IMR-90 (cell line): ENCODE measurements at regions not wholly inside any gene's neighbourhood (a gene's known extent, or its start where the extent isn't known, plus 50 kb on each side); places are given as distances from the start of the nearest gene placed in this dataset.

ENCODE experiments used
- ATAC-seq: fragments of 200-7000 bp; cut with Tn5 transposase; 2 replicates; pipeline ENCODE4 v1.9.1; 2020; ENCODE audit warnings: low read depth, mild to moderate bottlenecking, moderate library complexity
- BruUV-seq: library from RNA; stranded (reverse); fragments of 400-500 nt; replicated peaks from 2 replicates; lab custom pipeline; 2021; lab: Mats Ljungman, UMichigan
- CTCF ChIA-PET: fragments of 300-600 bp; formaldehyde crosslinking; extraction: SDS; loops from one replicate; lab custom pipeline; 2021; ENCODE audit warnings: antibody characterized with exemption; lab: Yijun Ruan, JAX
- POLR2A ChIA-PET: fragments of 300-600 bp; sonication (Branson Sonifier 250); formaldehyde crosslinking; loops from one replicate; lab custom pipeline; 2022; ENCODE audit warnings: antibody characterized with exemption; ENCODE audit not compliant: unreplicated experiment; lab: Charles Lee
- DNase-seq: peaks from one replicate; pipeline ENCODE4 v3.0.0; 2013
- H2AFZ ChIP-seq: replicated peaks from 2 replicates; pipeline ENCODE3; 2013; ENCODE audit warnings: low read length, mild to moderate bottlenecking; ENCODE audit not compliant: poor library complexity
- H2AK5ac ChIP-seq: 2 replicates; pipeline ENCODE4 v1.6.1; 2013; ENCODE audit warnings: low read depth, low read length, inconsistent platforms
- H2AK9ac ChIP-seq: replicated peaks from 2 replicates; pipeline ENCODE3; 2013; ENCODE audit warnings: mild to moderate bottlenecking, low read depth, low read length, moderate library complexity; ENCODE audit not compliant: poor library complexity
- H2BK120ac ChIP-seq: 2 replicates; pipeline ENCODE4 v1.6.1; 2013; ENCODE audit warnings: low read depth, low read length, inconsistent platforms
- H2BK15ac ChIP-seq: 3 replicates; pipeline ENCODE4 v1.6.1; 2013; ENCODE audit warnings: low read depth, low read length, inconsistent platforms
- H2BK20ac ChIP-seq: 2 replicates; pipeline ENCODE4 v1.6.1; 2013; ENCODE audit warnings: low read depth, mild to moderate bottlenecking, inconsistent platforms, low read length, moderate library complexity
- H2BK5ac ChIP-seq: 2 replicates; pipeline ENCODE4 v1.6.1; 2013; ENCODE audit warnings: mild to moderate bottlenecking, low read depth, low read length, inconsistent platforms; ENCODE audit not compliant: poor library complexity, severe bottlenecking
- H3K14ac ChIP-seq: replicated peaks from 2 replicates; pipeline ENCODE4 v1.6.1; 2013; ENCODE audit warnings: low read depth, low read length, inconsistent platforms
- H3K18ac ChIP-seq: 2 replicates; pipeline ENCODE4 v1.6.1; 2013; ENCODE audit warnings: low read depth, low read length, control low read depth
- H3K23ac ChIP-seq: 2 replicates; pipeline ENCODE4 v1.6.1; 2013; ENCODE audit warnings: low read depth, low read length, inconsistent platforms
- H3K27ac ChIP-seq: 2 replicates; pipeline ENCODE4 v1.5.1; 2013; ENCODE audit warnings: mild to moderate bottlenecking, control low read depth, low read length; ENCODE audit not compliant: insufficient read depth
- H3K27me3 ChIP-seq: 2 replicates; pipeline ENCODE4 v1.6.1; 2013; ENCODE audit warnings: low read length; ENCODE audit not compliant: control insufficient read depth, insufficient read depth
- H3K36me3 ChIP-seq: 2 replicates; pipeline ENCODE4 v1.6.1; 2013; ENCODE audit warnings: low read length, mixed read lengths; ENCODE audit not compliant: control insufficient read depth, insufficient read depth
- H3K4ac ChIP-seq: 2 replicates; pipeline ENCODE4 v1.6.1; 2013; ENCODE audit warnings: low read depth, low read length, inconsistent platforms
- H3K4me1 ChIP-seq: 2 replicates; pipeline ENCODE4 v1.6.1; 2013; ENCODE audit warnings: low read length, mixed read lengths; ENCODE audit not compliant: control insufficient read depth, insufficient read depth
- H3K4me2 ChIP-seq: 2 replicates; pipeline ENCODE4 v1.6.1; 2013; ENCODE audit warnings: low read depth, mild to moderate bottlenecking, control low read depth, low read length, moderate library complexity
- H3K4me3 ChIP-seq: 2 replicates; pipeline ENCODE4 v1.5.1; 2013; ENCODE audit warnings: low read depth, mild to moderate bottlenecking, control low read depth, low read length, moderate library complexity; ENCODE audit not compliant: insufficient read depth
- H3K56ac ChIP-seq: 2 replicates; pipeline ENCODE4 v1.6.1; 2013; ENCODE audit warnings: low read length, inconsistent platforms; ENCODE audit not compliant: insufficient read depth; ENCODE audit errors: extremely low read depth
- H3K79me1 ChIP-seq, 2 experiments: 2 replicates each; pipeline ENCODE4 v1.6.1; 2013; ENCODE audit warnings: low read length in 2 of 2, inconsistent platforms in 1 of 2, low read depth in 1 of 2
- H3K9ac ChIP-seq: 2 replicates; pipeline ENCODE4 v1.6.1; 2013; ENCODE audit warnings: low read depth, low read length, control low read depth
- H3K9me1 ChIP-seq: 2 replicates; pipeline ENCODE4 v1.6.1; 2013; ENCODE audit warnings: low read length, inconsistent platforms; ENCODE audit not compliant: insufficient read depth
- H3K9me3 ChIP-seq: 2 replicates; pipeline ENCODE4 v1.6.1; 2013; ENCODE audit warnings: low read length; ENCODE audit not compliant: control insufficient read depth, insufficient read depth
- H4K20me1 ChIP-seq: 2 replicates; pipeline ENCODE4 v1.6.1; 2013; ENCODE audit warnings: low read length, inconsistent platforms; ENCODE audit not compliant: insufficient read depth
- H4K5ac ChIP-seq: 2 replicates; pipeline ENCODE4 v1.6.1; 2013; ENCODE audit warnings: mild to moderate bottlenecking, low read depth, low read length, control low read depth
- H4K8ac ChIP-seq, 2 experiments: 2 replicates each; pipeline ENCODE4 v1.6.1; 2013; ENCODE audit warnings: low read depth in 2 of 2, low read length in 2 of 2, control low read depth in 1 of 2, inconsistent platforms in 1 of 2
- H4K91ac ChIP-seq: 2 replicates; pipeline ENCODE4 v1.6.1; 2013; ENCODE audit warnings: low read depth, low read length, inconsistent platforms; ENCODE audit not compliant: insufficient read depth
- CEBPB ChIP-seq: IDR thresholded peaks from 2 replicates; pipeline ENCODE4 v1.6.1; 2012; ENCODE audit warnings: low read depth, low read length, improper control_type of control experiment
- CHD1 ChIP-seq: IDR thresholded peaks from 2 replicates; pipeline ENCODE4 v1.6.1; 2012; ENCODE audit warnings: low read depth, low read length, improper control_type of control experiment
- MAFK ChIP-seq: IDR thresholded peaks from 2 replicates; pipeline ENCODE4 v1.6.1; 2012; ENCODE audit warnings: low read depth, low read length, improper control_type of control experiment
- MXI1 ChIP-seq: IDR thresholded peaks from 2 replicates; pipeline ENCODE4 v1.6.1; 2012; ENCODE audit warnings: low read depth, mild to moderate bottlenecking, low read length, moderate library complexity, borderline replicate concordance
- NFE2L2 ChIP-seq: fragments of 150-350 bp; IDR thresholded peaks from 2 replicates; pipeline ENCODE4 v1.6.1; 2016; ENCODE audit warnings: low read depth, mild to moderate bottlenecking, low read length
- SMC3 ChIP-seq: fragments of 150-350 bp; IDR thresholded peaks from 2 replicates; pipeline ENCODE4 v1.6.1; 2016; ENCODE audit warnings: low read depth, mild to moderate bottlenecking, antibody characterized with exemption, low read length, moderate library complexity
- USF2 ChIP-seq: fragments of 150-350 bp; IDR thresholded peaks from 2 replicates; pipeline ENCODE4 v1.6.1; 2017; ENCODE audit warnings: mild to moderate bottlenecking, antibody characterized with exemption, low read length, low read depth
- WGBS, 2 experiments: methylation state at CpG; one replicate each; pipeline versions ENCODE4 v1.1.5 to v1.1.7; 2013; ENCODE audit warnings: missing lambda C conversion rate in 2 of 2; ENCODE audit not compliant: insufficient read length in 1 of 2; ENCODE audit errors: extremely low coverage in 2 of 2; 5-methylcytosine and 5-hydroxymethylcytosine counted together
- dilution Hi-C: fragments of 300-500 bp; cut with HindIII; formaldehyde crosslinking; loops from one replicate; pipeline ENCODE4 v1.14.3; 2018; ENCODE audit warnings: low sequenced_read_pairs; ENCODE audit not compliant: unreplicated experiment
- in situ Hi-C: fragments of 300-500 bp; cut with MboI; formaldehyde crosslinking; loops from 3 replicates; pipeline ENCODE4 v1.14.3; 2019; ENCODE audit warnings: low sequenced_read_pairs, inconsistent platforms, mixed read lengths
- intact Hi-C: fragments of 100-400 bp; cut with micrococcal nuclease; formaldehyde crosslinking; loops from 2 replicates; pipeline ENCODE4 v1.10.0; 2022

DNA sequence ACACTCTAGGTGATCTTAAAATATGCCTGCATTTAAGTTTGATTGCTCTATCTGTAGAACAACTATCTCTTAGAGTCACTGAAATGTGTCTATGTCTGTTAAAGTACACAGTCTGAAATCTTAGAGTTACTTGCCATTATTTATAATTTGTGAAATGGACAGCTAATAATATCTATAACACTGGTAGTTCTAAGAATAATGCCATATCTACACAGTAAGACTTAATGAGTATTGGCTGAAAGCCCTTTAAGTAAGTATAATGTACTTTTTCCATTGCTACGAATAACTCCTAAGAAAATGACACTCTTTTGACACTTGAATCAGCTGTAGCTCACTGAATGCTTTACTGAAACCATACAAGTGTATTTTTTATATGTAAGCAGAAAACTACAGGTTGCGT, 567.4 kb upstream of the PCDH15 start:
- WGBS, 2 experiments, result no CpG with 5 or more reads among the region's 2 CpGs

More for the DNA sequence above, 567.4 kb upstream of the PCDH15 start:
- Histone ChIP-seq H4K5ac (no peak overlapping the region), H3K18ac (no peak overlapping the region), H2BK5ac (no peak overlapping the region), H3K14ac (no peak overlapping the region), H2BK20ac (no peak overlapping the region), H3K23ac (no peak overlapping the region), H3K4ac (no peak overlapping the region), H3K9ac (no peak overlapping the region), H3K79me1 (no peaks in the 10 kb centered on the region), H4K20me1 (no peaks in the 10 kb centered on the region), H3K9me3 (no peaks in the 10 kb centered on the region), H2AK9ac (no peak overlapping the region), H3K36me3 (no peaks in the 10 kb centered on the region), H3K4me3 (no peak overlapping the region), H3K4me1 (no peaks in the 10 kb centered on the region), H2AFZ (no peak overlapping the region), H3K27ac (no peak overlapping the region), H2BK120ac (no peak overlapping the region), H3K9me1 (no peaks in the 10 kb centered on the region), H3K56ac (no peak overlapping the region), H2BK15ac (no peak overlapping the region), H4K8ac (no peak overlapping the region), H4K91ac (no peak overlapping the region), H3K4me2 (no peak overlapping the region), H2AK5ac (no peak overlapping the region), H3K27me3 (no peaks in the 10 kb centered on the region)
- ChIA-PET CTCF (no interaction called here), POLR2A (no interaction called here)
- in situ Hi-C loops (no loop called here), intact Hi-C loops (no loop called here), dilution Hi-C loops (no loop called here)
- ATAC-seq (no peak), DNase-seq (no peak)
- BruUV-seq, result no TSS peak
- TF ChIP-seq SMC3 (no peak), NFE2L2 (no peak), MXI1 (no peak), MAFK (no peak), USF2 (no peak), CHD1 (no peak), CEBPB (peak; percentile 3; the same call in 1 of the 2 replicates)
